OCI-M2 (cell line): ENCODE measurements at regions not wholly inside any gene's neighbourhood (a gene's known extent, or its start where the extent isn't known, plus 50 kb on each side); places are given as distances from the start of the nearest gene placed in this dataset.

ENCODE experiments used
- DNase-seq: peaks from one replicate; lab custom pipeline; 2025; ENCODE audit not compliant: unreplicated experiment; lab: John Stamatoyannopoulos, UW

GRCh38 chr15:39323157-39323556, 257.7 kb upstream of the THBS1 start:
- DNase-seq = no peak

GRCh38 chr15:39323706-39324105, 257.2 kb upstream of the THBS1 start:
- no peak for DNase-seq

GRCh38 chr15:39326306-39326975, 254.4 kb upstream of the THBS1 start:
- DNase-seq = no peak

- DNase-seq = no peak
These were observed 253.7 kb upstream of the THBS1 start for GRCh38 chr15:39327005-39327730.

GRCh38 chr15:39330061-39330460, 250.8 kb upstream of the THBS1 start:
- DNase-seq = no peak

GRCh38 chr15:39331584-39331983, 249.3 kb upstream of the THBS1 start:
- no peak for DNase-seq

GRCh38 chr15:39332846-39333245, 248.0 kb upstream of the THBS1 start:
- no peak for DNase-seq

GRCh38 chr15:39333393-39333792, 247.5 kb upstream of the THBS1 start:
- DNase-seq = no peak

GRCh38 chr15:39333896-39334295, 247.0 kb upstream of the THBS1 start:
- DNase-seq = no peak

- no peak for DNase-seq
These were observed 244.0 kb upstream of the THBS1 start for GRCh38 chr15:39336926-39337325.

GRCh38 chr15:39338251-39338650, 242.6 kb upstream of the THBS1 start:
- DNase-seq = no peak

- no peak for DNase-seq
These were observed 239.8 kb upstream of the THBS1 start for GRCh38 chr15:39340903-39341645.

- no peak for DNase-seq
These were observed 236.2 kb upstream of the THBS1 start for GRCh38 chr15:39344662-39345141.

- no peak for DNase-seq
These were observed 235.7 kb upstream of the THBS1 start for GRCh38 chr15:39345176-39345575.

- DNase-seq = no peak
These were observed 233.4 kb upstream of the THBS1 start for GRCh38 chr15:39347453-39347852.

- DNase-seq = no peak
These were observed 230.1 kb upstream of the THBS1 start for GRCh38 chr15:39350785-39351184.

GRCh38 chr15:39354189-39354588, 226.7 kb upstream of the THBS1 start:
- no peak for DNase-seq

GRCh38 chr15:39357480-39358268, 223.2 kb upstream of the THBS1 start:
- no peak for DNase-seq

GRCh38 chr15:39358441-39359041, 222.3 kb upstream of the THBS1 start:
- DNase-seq = no peak

GRCh38 chr15:39359771-39360170, 221.1 kb upstream of the THBS1 start:
- no peak for DNase-seq

GRCh38 chr15:39360452-39360851, 220.4 kb upstream of the THBS1 start:
- no peak for DNase-seq
